ENCODE measurements at regions not wholly inside any gene's neighbourhood (a gene's known extent, or its start where the extent isn't known, plus 50 kb on each side); places are given as distances from the start of the nearest gene placed in this dataset.

- TF ChIP-seq POLR2A (IDR thresholded peaks at IDR 0.05), result no peak
- TF ChIP-seq, protein P1, sequence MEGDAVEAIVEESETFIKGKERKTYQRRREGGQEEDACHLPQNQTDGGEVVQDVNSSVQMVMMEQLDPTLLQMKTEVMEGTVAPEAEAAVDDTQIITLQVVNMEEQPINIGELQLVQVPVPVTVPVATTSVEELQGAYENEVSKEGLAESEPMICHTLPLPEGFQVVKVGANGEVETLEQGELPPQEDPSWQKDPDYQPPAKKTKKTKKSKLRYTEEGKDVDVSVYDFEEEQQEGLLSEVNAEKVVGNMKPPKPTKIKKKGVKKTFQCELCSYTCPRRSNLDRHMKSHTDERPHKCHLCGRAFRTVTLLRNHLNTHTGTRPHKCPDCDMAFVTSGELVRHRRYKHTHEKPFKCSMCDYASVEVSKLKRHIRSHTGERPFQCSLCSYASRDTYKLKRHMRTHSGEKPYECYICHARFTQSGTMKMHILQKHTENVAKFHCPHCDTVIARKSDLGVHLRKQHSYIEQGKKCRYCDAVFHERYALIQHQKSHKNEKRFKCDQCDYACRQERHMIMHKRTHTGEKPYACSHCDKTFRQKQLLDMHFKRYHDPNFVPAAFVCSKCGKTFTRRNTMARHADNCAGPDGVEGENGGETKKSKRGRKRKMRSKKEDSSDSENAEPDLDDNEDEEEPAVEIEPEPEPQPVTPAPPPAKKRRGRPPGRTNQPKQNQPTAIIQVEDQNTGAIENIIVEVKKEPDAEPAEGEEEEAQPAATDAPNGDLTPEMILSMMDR (IDR thresholded peaks at IDR 0.05), result no peak
- TF ChIP-seq POLR2AphosphoS5 (IDR thresholded peaks at IDR 0.05), result no peak
- TF ChIP-seq EP300 (IDR thresholded peaks at IDR 0.05), result no peak
- no peaks in the 10 kb centered on the region for H3K9me3 ChIP-seq
- H3K36me3 ChIP-seq, result no peaks in the 10 kb centered on the region
- intact Hi-C loops (cut with DNase I; ENCODE audit: low total_unique reads), result no loop called here
- H3K4me1 ChIP-seq, result peaks cover 0 to 42% (median 9%) of the 10 kb centered on the region in 4 donors
- peak overlapping the region in 1 of 5 donors; percentile 48 for H3K27ac ChIP-seq
- no peak overlapping the region for H3K4me3 ChIP-seq
- WGBS, 5 donors, result 89 to 97% (median 94%) methylated on average over 15 to 27 of the region's 27 CpGs
- no peaks in the 10 kb centered on the region for H3K27me3 ChIP-seq
- no peak for DNase-seq
Observed at GRCh38 chr3:124174910-124175874, 183.3 kb upstream of the ROPN1 start.

- no peak for TF ChIP-seq POLR2A (IDR thresholded peaks at IDR 0.05)
- no peak for DNase-seq
- H3K27me3 ChIP-seq, result no peaks in the 10 kb centered on the region
- no peaks in the 10 kb centered on the region for H3K9me3 ChIP-seq
- 53 to 94% (median 75%) methylated on average over 2 of the region's 2 CpGs for WGBS, 5 donors
- intact Hi-C loops (cut with DNase I; ENCODE audit: low total_unique reads), result no loop called here
- H3K4me1 ChIP-seq, result peaks cover 0 to 34% (median 9%) of the 10 kb centered on the region in 4 donors
- no peaks in the 10 kb centered on the region for H3K36me3 ChIP-seq
- no peak overlapping the region for H3K4me3 ChIP-seq
- peak overlapping the region in 1 of 5 donors; percentile 48 for H3K27ac ChIP-seq
Observed at GRCh38 chr3:124177071-124177470, 185.1 kb upstream of the ROPN1 start.

DNA sequence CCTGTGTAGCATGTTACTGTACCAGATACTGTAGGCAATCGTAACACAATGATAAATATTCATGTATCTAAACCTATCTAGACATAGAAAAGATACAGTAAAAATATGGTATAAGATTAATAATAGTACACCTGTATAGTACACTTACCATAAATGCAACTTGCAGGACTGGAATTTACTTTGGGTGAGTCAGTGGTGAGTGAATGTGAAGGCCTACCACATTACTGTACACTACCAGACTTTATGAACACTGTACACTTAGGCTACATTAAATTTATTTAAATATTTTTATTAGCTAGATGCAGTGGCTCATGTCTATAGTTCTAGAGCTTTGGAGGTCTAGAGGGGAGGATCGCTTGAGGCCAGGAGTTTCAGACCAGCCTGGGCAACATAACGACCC lies 186.6 kb upstream of the ROPN1 start:
- no peak overlapping the region for H3K4me3 ChIP-seq
- DNase-seq, result no peak
- no peaks in the 10 kb centered on the region for H3K9me3 ChIP-seq
- peaks cover 0 to 28% (median 4%) of the 10 kb centered on the region in 4 donors for H3K4me1 ChIP-seq
- H3K36me3 ChIP-seq, result no peaks in the 10 kb centered on the region
- TF ChIP-seq, protein P1 (IDR thresholded peaks at IDR 0.05), result no peak
- TF ChIP-seq EP300 (IDR thresholded peaks at IDR 0.05) (no peak), POLR2A (IDR thresholded peaks at IDR 0.05) (no peak), POLR2AphosphoS5 (IDR thresholded peaks at IDR 0.05) (no peak)
- intact Hi-C loops (cut with DNase I; ENCODE audit: low total_unique reads), result no loop called here
- H3K27me3 ChIP-seq, result no peaks in the 10 kb centered on the region
- H3K27ac ChIP-seq, result no peak overlapping the region
- 86 to 99% (median 90%) methylated on average over 3 of the region's 3 CpGs for WGBS, 5 donors

DNA sequence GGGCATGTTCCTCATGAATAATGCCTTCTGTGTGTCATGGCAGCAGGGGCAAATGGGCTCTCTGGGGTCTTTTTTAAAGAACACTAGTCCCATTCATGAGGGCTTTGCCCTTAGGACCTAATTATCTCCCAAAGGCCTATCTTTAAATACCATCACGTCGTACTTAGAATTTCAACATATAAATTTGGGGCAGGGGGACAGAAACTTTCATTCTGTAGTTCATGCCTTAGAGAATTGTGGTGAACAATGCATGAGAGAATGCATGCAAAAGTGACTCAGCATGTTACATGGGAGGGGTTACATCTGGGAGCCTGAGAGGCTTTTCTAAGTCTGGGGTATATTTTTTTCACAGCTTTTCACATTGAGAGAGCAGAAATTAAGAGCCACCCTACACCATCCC lies 208.5 kb upstream of the ROPN1 start:
- no peak overlapping the region for H3K4me3 ChIP-seq
- DNase-seq, result no peak
- H3K27me3 ChIP-seq, result no peaks in the 10 kb centered on the region
- WGBS, 5 donors, result 80 to 92% (median 82%) methylated on average over 2 of the region's 2 CpGs
- H3K9me3 ChIP-seq, result no peaks in the 10 kb centered on the region
- peaks cover 0 to 25% (median 11%) of the 10 kb centered on the region in 4 donors for H3K4me1 ChIP-seq
- no peak overlapping the region for H3K27ac ChIP-seq
- no peak for TF ChIP-seq EP300 (IDR thresholded peaks at IDR 0.05)
- TF ChIP-seq, protein P1 (IDR thresholded peaks at IDR 0.05), result no peak
- no peak for TF ChIP-seq POLR2AphosphoS5 (IDR thresholded peaks at IDR 0.05)
- TF ChIP-seq POLR2A (IDR thresholded peaks at IDR 0.05), result no peak
- intact Hi-C loops (cut with DNase I; ENCODE audit: low total_unique reads), result no loop called here
- H3K36me3 ChIP-seq, result no peaks in the 10 kb centered on the region

DNA sequence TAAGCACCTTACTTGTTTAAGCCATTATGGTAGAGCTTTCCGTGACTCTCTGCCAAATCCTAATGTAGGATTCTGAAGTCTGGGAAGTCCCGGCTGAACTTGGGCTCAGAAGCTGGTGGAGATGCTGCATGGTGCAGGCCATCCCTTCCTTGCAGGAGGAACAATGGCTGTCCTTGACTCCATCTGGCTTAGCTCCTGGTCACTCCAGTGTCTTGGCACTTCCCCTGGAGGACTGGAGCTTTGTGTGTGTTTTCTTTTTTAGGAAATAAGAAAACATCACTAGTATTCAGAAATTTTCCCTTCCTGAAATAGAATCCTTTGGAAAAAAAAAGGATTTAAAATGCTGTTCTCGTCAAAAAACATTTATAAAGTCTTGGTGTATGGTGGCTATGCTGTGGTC lies 209.3 kb upstream of the ROPN1 start:
- H3K4me3 ChIP-seq, result no peak overlapping the region
- H3K9me3 ChIP-seq, result no peaks in the 10 kb centered on the region
- DNase-seq, result no peak
- 74 to 92% (median 83%) methylated on average over 3 of the region's 3 CpGs for WGBS, 5 donors
- no peaks in the 10 kb centered on the region for H3K36me3 ChIP-seq
- no peaks in the 10 kb centered on the region for H3K27me3 ChIP-seq
- H3K4me1 ChIP-seq, result peaks cover 0 to 25% (median 11%) of the 10 kb centered on the region in 4 donors
- peak overlapping the region in 1 of 5 donors; percentile 5 for H3K27ac ChIP-seq
- TF ChIP-seq, protein P1 (IDR thresholded peaks at IDR 0.05), result no peak
- TF ChIP-seq POLR2A (IDR thresholded peaks at IDR 0.05) (no peak), EP300 (IDR thresholded peaks at IDR 0.05) (no peak)
- intact Hi-C loops (cut with DNase I; ENCODE audit: low total_unique reads), result no loop called here

Data from stomach (tissue), 8 donors.